GM13977 (cell line): ENCODE measurements at regions not wholly inside any gene's neighbourhood (a gene's known extent, or its start where the extent isn't known, plus 50 kb on each side); places are given as distances from the start of the nearest gene placed in this dataset.

Source experiments
- DNase-seq: peaks from one replicate; pipeline ENCODE4 v3.0.0; 2012; ENCODE audit warnings: low spot score
- CTCF ChIP-seq: IDR thresholded peaks from 2 replicates; pipeline ENCODE4 v1.5.1; 2012; ENCODE audit warnings: mild to moderate bottlenecking, control low read depth; ENCODE audit not compliant: insufficient read depth; ENCODE audit errors: extremely low read depth, missing control alignments
- in situ Hi-C: fragments of 300-500 bp; cut with MboI; formaldehyde crosslinking; loops from one replicate; pipeline ENCODE4 v1.12.0; 2022; ENCODE audit warnings: low sequenced_read_pairs, low pct_unique_long_range_greater_than_20kb, mixed read lengths, inconsistent platforms; ENCODE audit not compliant: unreplicated experiment

GRCh38 chr3:68631850-68632545, 300.3 kb downstream of the TAFA4 start:
- in situ Hi-C loops: no loop called here
- DNase-seq: no peak
- TF ChIP-seq CTCF: no peak

GRCh38 chr3:68620211-68620610, 312.1 kb downstream of the TAFA4 start:
- in situ Hi-C loops: no loop called here
- no peak for DNase-seq
- no peak for TF ChIP-seq CTCF

GRCh38 chr3:68614087-68614486, 318.3 kb downstream of the TAFA4 start:
- DNase-seq: no peak
- TF ChIP-seq CTCF: no peak
- in situ Hi-C loops: no loop called here

GRCh38 chr3:68571321-68571720, 361.0 kb downstream of the TAFA4 start:
- no peak for DNase-seq
- in situ Hi-C loops: no loop called here
- no peak for TF ChIP-seq CTCF

- in situ Hi-C loops: no loop called here
- DNase-seq: no peak
- no peak for TF ChIP-seq CTCF
Observed at GRCh38 chr3:68560728-68561127, 371.6 kb downstream of the TAFA4 start.

GRCh38 chr3:68535782-68536181, 396.6 kb downstream of the TAFA4 start:
- no peak for TF ChIP-seq CTCF
- in situ Hi-C loops: no loop called here
- no peak for DNase-seq
